ENCODE measurements at regions not wholly inside any gene's neighbourhood (a gene's known extent, or its start where the extent isn't known, plus 50 kb on each side); places are given as distances from the start of the nearest gene placed in this dataset.

- Histone ChIP-seq H3K36me3 (ENCODE audit: control insufficient read depth in 4 of 4, insufficient read depth in 3 of 4, low read depth in 1 of 4, low read length in 3 of 4) (no peaks in the 10 kb centered on the region), H3K9me3 (ENCODE audit: control insufficient read depth in 4 of 4, low read length in 3 of 4) (no peaks in the 10 kb centered on the region), H3K4me1 (ENCODE audit: control insufficient read depth in 4 of 4, insufficient read depth in 4 of 4, low read length in 3 of 4) (no peaks in the 10 kb centered on the region), H3K9ac (ENCODE audit: low read depth in 1 of 2, low read length in 2 of 2) (no peak overlapping the region), H3K4me3 (ENCODE audit: low read depth in 1 of 3, low read length in 3 of 3) (no peak overlapping the region), H3K27me3 (ENCODE audit: control insufficient read depth in 4 of 4, insufficient read depth in 4 of 4, low read length in 3 of 4) (no peaks in the 10 kb centered on the region), H3K27ac (ENCODE audit: low read depth in 1 of 2, low read length in 2 of 2) (no peak overlapping the region)
- DNase-seq (ENCODE audit: low spot score), result no peak
- no peak for TF ChIP-seq SP1 (IDR thresholded peaks at IDR 0.05)
- TF ChIP-seq HNF4G (IDR thresholded peaks at IDR 0.05), result no peak
- TF ChIP-seq JUND (IDR thresholded peaks at IDR 0.05), result no peak
- no peak for TF ChIP-seq REST (IDR thresholded peaks at IDR 0.05)
- TF ChIP-seq MAX (IDR thresholded peaks at IDR 0.05), result no peak
- TF ChIP-seq ATF3 (IDR thresholded peaks at IDR 0.05), result no peak
- 48% methylated on average over 4 of the region's 4 CpGs for WGBS
Measured at GRCh38 chr3:106906074-106906473, 471.2 kb upstream of the CCDC54 start.

- H3K4me3 ChIP-seq (ENCODE audit: low read depth in 1 of 3, low read length in 3 of 3), result no peak overlapping the region
- no peak for DNase-seq (ENCODE audit: low spot score)
- WGBS, result 82% methylated on average over 10 of the region's 10 CpGs
Measured at GRCh38 chr3:106908181-106908938, 468.9 kb upstream of the CCDC54 start.

GRCh38 chr3:106913111-106913698, 464.0 kb upstream of the CCDC54 start:
- DNase-seq (ENCODE audit: low spot score), result no peak
- 76% methylated on average over 14 of the region's 14 CpGs for WGBS
- H3K27me3 ChIP-seq (ENCODE audit: control insufficient read depth in 4 of 4, insufficient read depth in 4 of 4, low read length in 3 of 4), result no peaks in the 10 kb centered on the region
- TF ChIP-seq MAX (IDR thresholded peaks at IDR 0.05) (no peak), HNF4A (conservative IDR thresholded peaks at IDR 0.05) (no peak), YY1 (IDR thresholded peaks at IDR 0.05) (no peak), REST (IDR thresholded peaks at IDR 0.05) (no peak), SP1 (IDR thresholded peaks at IDR 0.05) (no peak), NR2F2 (IDR thresholded peaks at IDR 0.05) (no peak), TAF1 (conservative IDR thresholded peaks at IDR 0.05) (no peak), FOXA1 (IDR thresholded peaks at IDR 0.05) (no peak), FOXA2 (IDR thresholded peaks at IDR 0.05) (no peak), ATF3 (IDR thresholded peaks at IDR 0.05) (no peak)

More at GRCh38 chr3:106908181-106908938, 468.9 kb upstream of the CCDC54 start:
- no peaks in the 10 kb centered on the region for H3K36me3 ChIP-seq (ENCODE audit: control insufficient read depth in 4 of 4, insufficient read depth in 3 of 4, low read depth in 1 of 4, low read length in 3 of 4)
- no peaks in the 10 kb centered on the region for H3K27me3 ChIP-seq (ENCODE audit: control insufficient read depth in 4 of 4, insufficient read depth in 4 of 4, low read length in 3 of 4)
- TF ChIP-seq ATF3 (IDR thresholded peaks at IDR 0.05) (no peak), MAX (IDR thresholded peaks at IDR 0.05) (no peak), GABPA (IDR thresholded peaks at IDR 0.05 in 1 of 2, conservative IDR thresholded peaks at IDR 0.05 in 1 of 2) (no peak), EGR1 (IDR thresholded peaks at IDR 0.05; ENCODE audit: low read depth in 2 of 2) (no peak), HNF4G (IDR thresholded peaks at IDR 0.05) (no peak)
- no peak overlapping the region for H3K9ac ChIP-seq (ENCODE audit: low read depth in 1 of 2, low read length in 2 of 2)
- H3K27ac ChIP-seq (ENCODE audit: low read depth in 1 of 2, low read length in 2 of 2), result no peak overlapping the region
- no peaks in the 10 kb centered on the region for H3K9me3 ChIP-seq (ENCODE audit: control insufficient read depth in 4 of 4, low read length in 3 of 4)
- H3K4me1 ChIP-seq (ENCODE audit: control insufficient read depth in 4 of 4, insufficient read depth in 4 of 4, low read length in 3 of 4), result no peaks in the 10 kb centered on the region

More at GRCh38 chr3:106913111-106913698, 464.0 kb upstream of the CCDC54 start:
- Histone ChIP-seq H3K9ac (ENCODE audit: low read depth in 1 of 2, low read length in 2 of 2) (no peak overlapping the region), H3K27ac (ENCODE audit: low read depth in 1 of 2, low read length in 2 of 2) (no peak overlapping the region), H3K4me1 (ENCODE audit: control insufficient read depth in 4 of 4, insufficient read depth in 4 of 4, low read length in 3 of 4) (no peaks in the 10 kb centered on the region), H3K9me3 (ENCODE audit: control insufficient read depth in 4 of 4, low read length in 3 of 4) (no peaks in the 10 kb centered on the region), H3K36me3 (ENCODE audit: control insufficient read depth in 4 of 4, insufficient read depth in 3 of 4, low read depth in 1 of 4, low read length in 3 of 4) (no peaks in the 10 kb centered on the region), H3K4me3 (ENCODE audit: low read depth in 1 of 3, low read length in 3 of 3) (no peak overlapping the region)

Data from liver (tissue), 7 donors.